GM21737 (cell line): ENCODE measurements at regions not wholly inside any gene's neighbourhood (a gene's known extent, or its start where the extent isn't known, plus 50 kb on each side); places are given as distances from the start of the nearest gene placed in this dataset.
"Not testable (repeated sequence)": the region's sequence is repeated elsewhere in the genome, so short reads cannot be mapped to it uniquely, and the experiment has no call there.

Experiments
- ATAC-seq: cut with Tn5 transposase; IDR thresholded peaks from one replicate; pipeline ENCODE4 v1.9.1; 2021; ENCODE audit warnings: mild to moderate bottlenecking, moderate library complexity; ENCODE audit not compliant: unreplicated experiment

GRCh38 chr2:121818546-121818945 is 63.1 kb downstream of the TSN start:
- ATAC-seq: no peak

DNA sequence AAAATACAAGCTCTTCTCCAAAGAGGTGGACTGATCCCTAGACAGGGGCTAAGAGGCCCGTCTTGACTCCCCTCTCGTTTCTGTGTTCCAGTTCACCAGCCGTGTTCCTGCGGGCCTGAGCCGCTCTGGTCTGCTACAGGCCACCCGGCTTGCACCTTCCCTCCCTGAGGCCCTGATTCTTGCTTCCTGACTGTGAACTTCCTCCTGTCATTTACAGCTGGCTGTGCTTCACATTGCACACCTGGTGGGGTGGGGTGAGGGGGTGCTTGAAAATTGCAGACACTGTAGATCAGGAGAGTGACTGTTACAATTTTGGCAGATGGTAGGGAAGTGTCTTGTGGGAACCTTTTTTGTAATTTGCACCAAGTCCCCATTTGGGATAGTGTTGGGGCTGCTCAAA is 64.4 kb downstream of the TSN start:
- ATAC-seq: no peak

GRCh38 chr2:121821476-121822158 is 66.2 kb downstream of the TSN start:
- ATAC-seq: no peak

- ATAC-seq: no peak
These were observed 68.8 kb downstream of the TSN start for GRCh38 chr2:121824264-121824663.

- no peak for ATAC-seq
These were observed 69.8 kb downstream of the TSN start for GRCh38 chr2:121825003-121825950.

- ATAC-seq: no peak
These were observed 70.6 kb downstream of the TSN start for GRCh38 chr2:121826036-121826435.

DNA sequence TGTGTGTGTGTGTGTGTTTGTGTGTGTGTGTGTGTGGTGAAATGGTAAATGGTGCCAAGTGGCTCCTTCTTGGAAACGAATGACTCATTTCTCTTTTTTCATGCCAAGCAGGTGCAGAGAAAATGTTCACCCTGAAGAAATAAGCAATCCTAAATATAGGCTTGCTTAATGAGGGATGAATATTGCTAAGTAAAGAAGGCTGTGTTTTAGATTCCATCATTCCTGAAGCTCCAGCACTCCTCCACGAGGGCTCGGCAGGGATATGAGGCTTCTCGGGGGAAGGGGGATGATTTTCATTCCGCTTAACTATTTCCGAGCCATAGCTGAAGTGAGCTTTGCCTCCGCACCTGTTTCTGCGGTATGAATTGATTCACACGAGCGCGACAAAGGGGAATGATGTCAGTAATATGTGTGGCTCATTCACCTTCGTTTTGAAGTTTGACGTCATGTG is 72.9 kb downstream of the TSN start:
- ATAC-seq: no peak

DNA sequence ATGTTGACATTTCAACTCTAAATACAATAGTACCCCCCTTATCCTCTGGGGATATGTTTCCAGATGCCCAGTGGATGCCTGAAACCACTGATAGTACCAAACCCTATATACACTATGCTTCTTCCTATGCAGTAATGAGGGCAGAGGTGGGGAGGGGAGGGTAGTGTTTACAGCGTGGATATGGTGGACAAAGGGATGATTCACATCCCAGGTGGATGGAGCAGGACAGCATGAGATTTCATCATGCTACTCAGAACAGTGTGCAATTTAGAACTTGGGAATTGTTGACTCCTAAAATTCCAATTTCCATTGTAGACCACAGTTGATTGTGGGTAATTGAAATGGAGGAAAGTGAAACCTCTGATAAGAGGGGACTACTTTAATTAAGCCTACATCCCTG is 75.4 kb downstream of the TSN start:
- no peak for ATAC-seq

DNA sequence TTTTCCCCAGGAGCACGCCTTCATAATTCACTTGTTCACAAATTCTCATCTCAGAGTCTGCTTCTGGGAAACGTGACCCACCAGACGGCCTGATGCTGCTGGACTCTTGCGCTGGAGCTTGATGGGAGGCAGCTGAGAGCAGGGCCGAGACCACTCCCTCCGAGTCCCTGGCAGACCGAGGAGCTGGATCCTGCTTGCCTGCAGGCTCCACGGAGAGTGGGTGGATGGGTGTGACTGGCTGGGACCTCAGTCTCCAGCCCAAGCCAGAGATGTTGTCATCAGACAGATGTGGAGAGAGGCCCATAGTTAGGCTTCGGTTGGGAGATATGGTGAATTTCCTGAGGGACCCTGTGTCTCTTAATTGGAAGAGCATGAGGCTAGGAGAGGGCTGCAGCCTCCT is 76.4 kb downstream of the TSN start:
- ATAC-seq: no peak

GRCh38 chr2:121832412-121833357 is 77.2 kb downstream of the TSN start:
- ATAC-seq: no peak

DNA sequence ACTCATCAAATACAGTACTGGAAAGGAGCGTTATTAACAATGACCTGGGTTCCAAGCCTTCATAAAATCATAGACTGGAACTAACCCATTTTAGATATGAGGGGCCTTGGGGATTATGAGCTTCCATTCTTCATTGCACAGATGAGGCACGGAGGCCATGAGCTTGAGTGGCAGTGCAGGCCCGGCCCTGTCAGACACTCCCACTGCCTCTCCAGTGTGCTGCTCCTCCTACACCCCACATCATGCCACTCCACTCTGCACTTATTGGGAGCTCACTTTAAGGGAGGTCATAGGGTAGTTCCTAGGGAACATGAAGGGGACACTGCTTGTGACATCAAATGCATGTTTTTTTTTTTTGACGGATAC is 77.9 kb downstream of the TSN start:
- no peak for ATAC-seq

DNA sequence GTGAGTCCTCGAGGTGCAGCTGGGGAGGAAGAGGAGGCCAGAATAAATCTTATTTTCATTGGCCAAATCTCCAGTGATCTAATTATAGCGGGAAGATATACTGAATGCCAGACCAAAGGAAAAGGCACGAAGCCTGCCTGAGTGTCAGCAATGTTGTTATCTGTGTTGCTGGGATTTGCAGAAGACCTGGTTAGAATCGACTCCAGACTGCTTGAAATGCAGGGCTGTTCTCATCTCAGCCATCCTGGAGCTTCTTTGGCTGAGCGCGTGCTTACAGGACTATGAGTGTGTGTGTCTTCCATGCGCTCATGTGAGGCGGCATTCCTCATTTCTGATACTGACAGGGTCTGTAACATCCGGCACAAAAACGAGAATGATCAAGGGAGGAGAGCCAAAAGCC is 81.2 kb downstream of the TSN start:
- no peak for ATAC-seq

- ATAC-seq: no peak
These were observed 82.1 kb downstream of the TSN start for GRCh38 chr2:121837591-121837990.

DNA sequence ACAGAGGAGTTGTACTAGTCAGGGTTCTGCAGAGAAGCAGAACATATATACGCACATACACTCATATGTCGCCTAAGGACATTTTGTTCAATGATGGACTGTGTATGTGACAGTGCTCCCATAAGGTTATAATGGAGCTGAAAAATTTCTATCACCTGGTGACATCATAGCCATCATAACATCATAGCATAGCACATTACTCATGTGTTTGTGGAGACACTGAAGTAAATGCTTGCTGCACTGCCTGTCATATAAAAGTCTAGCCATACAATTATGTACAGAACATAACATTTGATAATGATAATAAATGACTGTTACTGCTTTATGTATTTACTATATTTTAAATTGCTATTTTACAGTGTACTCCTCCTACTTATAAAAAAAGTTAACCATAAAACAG is 83.1 kb downstream of the TSN start:
- no peak for ATAC-seq

GRCh38 chr2:121839584-121839983 is 84.1 kb downstream of the TSN start:
- ATAC-seq: no peak

GRCh38 chr2:121849236-121849635 is 93.8 kb downstream of the TSN start:
- no peak for ATAC-seq

- not testable (repeated sequence) for ATAC-seq
These were observed 97.7 kb downstream of the TSN start for GRCh38 chr2:121853149-121853548.

DNA sequence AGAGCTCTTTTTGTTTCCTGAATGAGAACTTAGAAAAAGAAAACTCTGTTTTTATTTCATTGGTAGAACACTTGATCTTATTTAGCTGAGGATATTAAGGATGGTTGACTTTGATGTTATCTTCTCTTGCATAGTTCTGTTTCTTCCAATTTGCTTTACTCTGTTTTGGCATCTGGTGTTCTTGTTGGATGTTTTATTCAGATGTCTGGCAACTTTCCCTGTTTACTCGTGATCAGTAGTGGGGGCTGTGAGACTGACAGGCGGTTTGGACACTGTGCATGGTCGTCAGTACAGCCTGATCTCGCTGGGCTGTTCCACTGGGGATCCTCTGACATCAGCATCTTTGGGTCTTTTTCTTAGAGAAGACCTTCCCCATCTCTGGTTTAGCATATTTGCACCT is 100.1 kb downstream of the TSN start:
- ATAC-seq: no peak

DNA sequence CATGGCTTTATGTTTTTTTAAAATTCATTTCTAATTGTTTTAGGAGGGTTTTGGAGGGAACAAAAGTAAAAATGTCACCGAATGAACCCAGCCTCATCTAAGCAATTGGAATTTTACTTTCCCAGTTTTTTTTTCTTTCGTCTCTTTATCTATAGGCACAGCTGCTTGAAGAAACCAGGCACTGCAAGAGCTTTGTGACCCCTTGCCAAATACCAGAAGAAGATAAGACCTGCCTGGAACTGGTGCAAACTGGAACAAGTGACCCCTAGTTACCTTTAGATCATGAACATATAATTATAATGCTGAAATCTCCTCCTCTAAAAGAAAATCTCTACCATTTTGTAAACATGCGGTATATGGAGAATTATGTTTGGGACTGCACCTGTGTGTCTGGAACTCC is 100.9 kb downstream of the TSN start:
- ATAC-seq: no peak

DNA sequence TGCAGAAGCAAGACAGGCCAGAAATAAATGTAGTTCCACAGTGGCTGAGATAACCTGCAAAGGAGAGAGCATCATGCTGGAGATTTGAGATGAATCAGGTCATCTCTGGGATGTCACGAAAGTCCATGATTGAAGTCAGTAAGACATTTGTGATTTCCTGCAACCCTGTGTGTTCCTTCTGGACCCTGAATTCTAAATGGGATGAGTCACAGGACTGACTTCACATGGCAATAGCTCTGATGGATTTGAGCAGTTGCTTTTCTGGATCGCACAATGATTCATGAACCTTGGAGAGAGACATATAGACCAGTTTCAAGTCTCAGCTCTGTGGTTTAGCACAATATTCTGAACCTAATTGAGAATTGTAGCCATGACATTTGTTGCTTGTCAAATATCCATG is 102.9 kb downstream of the TSN start:
- ATAC-seq: no peak

GRCh38 chr2:121858847-121859246 is 103.4 kb downstream of the TSN start:
- no peak for ATAC-seq
